WTC11 (cell line): ENCODE measurements at regions not wholly inside any gene's neighbourhood (a gene's known extent, or its start where the extent isn't known, plus 50 kb on each side); places are given as distances from the start of the nearest gene placed in this dataset.

Experiments
- ATAC-seq: fragments of 200-7000 bp; cut with Tn5 transposase; 2 replicates; pipeline ENCODE4 v1.10.0; 2021; ENCODE audit warnings: mild to moderate bottlenecking, moderate library complexity
- CTCF ChIA-PET: fragments of 300-600 bp; sonication (Branson Sonifier 250); formaldehyde crosslinking; loops from one replicate; lab custom pipeline; 2021; ENCODE audit warnings: antibody characterized with exemption; lab: Charles Lee
- POLR2A ChIA-PET: fragments of 350-600 bp; sonication (Branson Sonifier 250); formaldehyde crosslinking; loops from one replicate; lab custom pipeline; 2021; ENCODE audit warnings: antibody characterized with exemption; lab: Charles Lee
- DNase-seq: peaks from one replicate; pipeline ENCODE4 v3.0.0; 2021; ENCODE audit warnings: low spot score
- H3K27ac Mint-ChIP-seq: 2 replicates; pipeline ENCODE4 v1.8.0; 2021; ENCODE audit warnings: mixed read lengths
- H3K27me3 Mint-ChIP-seq: 2 replicates; pipeline ENCODE4 v1.8.0; 2021; ENCODE audit warnings: low read depth, mild to moderate bottlenecking, moderate library complexity, mixed read lengths
- H3K36me3 Mint-ChIP-seq: 2 replicates; pipeline ENCODE4 v1.8.0; 2021; ENCODE audit warnings: mixed read lengths
- H3K4me1 Mint-ChIP-seq: 2 replicates; pipeline ENCODE4 v1.8.0; 2022; ENCODE audit warnings: mixed read lengths
- H3K4me3 Mint-ChIP-seq: 2 replicates; pipeline ENCODE4 v1.8.0; 2021; ENCODE audit warnings: mild to moderate bottlenecking, moderate library complexity, mixed read lengths
- H3K9me3 Mint-ChIP-seq: 2 replicates; pipeline ENCODE4 v1.8.0; 2021; ENCODE audit warnings: mixed read lengths
- ARID4B ChIP-seq: sonication (generic); formaldehyde crosslinking; IDR thresholded peaks from 2 replicates; pipeline ENCODE4 v1.8.0; 2023; ENCODE audit warnings: missing genetic modification reagents, mild to moderate bottlenecking, borderline replicate concordance
- CBFB ChIP-seq: sonication (generic); formaldehyde crosslinking; IDR thresholded peaks from 2 replicates; pipeline ENCODE4 v1.8.1; 2022; ENCODE audit warnings: mild to moderate bottlenecking, low read depth, missing genetic modification reagents
- ELF4 ChIP-seq: sonication (generic); formaldehyde crosslinking; IDR thresholded peaks from 2 replicates; pipeline ENCODE4 v1.8.1; 2022; ENCODE audit warnings: low read depth, mild to moderate bottlenecking, moderate library complexity, missing genetic modification reagents
- EMX1 ChIP-seq: fragments of 250-450 bp; sonication (Bioruptor Pico); IDR thresholded peaks from 2 replicates; pipeline ENCODE4 v1.8.0; 2021; ENCODE audit warnings: mild to moderate bottlenecking
- ESRRA ChIP-seq: sonication (generic); formaldehyde crosslinking; IDR thresholded peaks from 2 replicates; pipeline ENCODE4 v1.8.1; 2022; ENCODE audit warnings: mild to moderate bottlenecking, missing genetic modification reagents, borderline replicate concordance
- GRHL2 ChIP-seq: fragments of 250-450 bp; sonication (Bioruptor Pico); IDR thresholded peaks from 2 replicates; pipeline ENCODE4 v1.8.0; 2022; ENCODE audit warnings: mild to moderate bottlenecking, moderate library complexity; ENCODE audit not compliant: insufficient replicate concordance, severe bottlenecking
- IRF2 ChIP-seq: sonication (generic); formaldehyde crosslinking; IDR thresholded peaks from 2 replicates; pipeline ENCODE4 v1.8.0; 2022; ENCODE audit warnings: low read depth, missing genetic modification reagents, borderline replicate concordance
- JAZF1 ChIP-seq: fragments of 250-450 bp; sonication (Bioruptor Pico); IDR thresholded peaks from 2 replicates; pipeline ENCODE4 v1.9.0; 2021; ENCODE audit warnings: moderate library complexity, mild to moderate bottlenecking, inconsistent platforms
- MYBL2 ChIP-seq: sonication (generic); formaldehyde crosslinking; IDR thresholded peaks from 2 replicates; pipeline ENCODE4 v1.8.1; 2023; ENCODE audit warnings: mild to moderate bottlenecking, moderate library complexity, missing genetic modification reagents
- NFE2L1 ChIP-seq: sonication (generic); formaldehyde crosslinking; IDR thresholded peaks from 2 replicates; pipeline ENCODE4 v1.8.1; 2023; ENCODE audit warnings: missing genetic modification reagents
- PREB ChIP-seq: sonication (generic); formaldehyde crosslinking; IDR thresholded peaks from 2 replicates; pipeline ENCODE4 v1.8.1; 2022; ENCODE audit warnings: mild to moderate bottlenecking, missing genetic modification reagents, moderate library complexity, borderline replicate concordance
- RELA ChIP-seq: sonication (generic); formaldehyde crosslinking; IDR thresholded peaks from 2 replicates; pipeline ENCODE4 v1.8.1; 2022; ENCODE audit warnings: missing genetic modification reagents, mild to moderate bottlenecking, borderline replicate concordance
- SP1 ChIP-seq: sonication (generic); formaldehyde crosslinking; conservative IDR thresholded peaks from 2 replicates; pipeline ENCODE4 v1.8.1; 2022; ENCODE audit warnings: missing genetic modification reagents
- TEAD4 ChIP-seq: sonication (generic); formaldehyde crosslinking; IDR thresholded peaks from 2 replicates; pipeline ENCODE4 v1.8.0; 2022; ENCODE audit warnings: mild to moderate bottlenecking, missing genetic modification reagents
- ZNF121 ChIP-seq: sonication (generic); formaldehyde crosslinking; IDR thresholded peaks from 2 replicates; pipeline ENCODE4 v1.8.0; 2023; ENCODE audit warnings: missing genetic modification reagents
- ZNF317 ChIP-seq: sonication (generic); formaldehyde crosslinking; IDR thresholded peaks from 2 replicates; pipeline ENCODE4 v1.8.1; 2023; ENCODE audit warnings: low read depth, mild to moderate bottlenecking, moderate library complexity, missing genetic modification reagents, borderline replicate concordance
- ZNF416 ChIP-seq: fragments of 250-450 bp; sonication (Bioruptor Pico); IDR thresholded peaks from 2 replicates; pipeline ENCODE4 v1.9.0; 2021; ENCODE audit warnings: mild to moderate bottlenecking, inconsistent platforms
- TF ChIP-seq, protein P1 (sequence below): sonication (generic); formaldehyde crosslinking; IDR thresholded peaks from 2 replicates; pipeline ENCODE4 v1.8.0; 2023; ENCODE audit warnings: missing genetic modification reagents
- TF ChIP-seq, protein P2 (sequence below): sonication (generic); formaldehyde crosslinking; IDR thresholded peaks from 2 replicates; pipeline ENCODE4 v1.8.1; 2023; ENCODE audit warnings: mild to moderate bottlenecking, moderate library complexity, missing genetic modification reagents
- TF ChIP-seq, protein P3 (sequence below): sonication (generic); formaldehyde crosslinking; IDR thresholded peaks from 2 replicates; pipeline ENCODE4 v1.8.0; 2022; ENCODE audit warnings: mild to moderate bottlenecking, missing genetic modification reagents
- TF ChIP-seq, protein P4 (sequence below): sonication (generic); formaldehyde crosslinking; IDR thresholded peaks from 2 replicates; pipeline ENCODE4 v1.8.1; 2023; ENCODE audit warnings: mild to moderate bottlenecking, missing genetic modification reagents, moderate library complexity

GRCh38 chr3:180855956-180856355, 56.5 kb upstream of the FXR1 start (continued):
- TF ChIP-seq, protein P1, sequence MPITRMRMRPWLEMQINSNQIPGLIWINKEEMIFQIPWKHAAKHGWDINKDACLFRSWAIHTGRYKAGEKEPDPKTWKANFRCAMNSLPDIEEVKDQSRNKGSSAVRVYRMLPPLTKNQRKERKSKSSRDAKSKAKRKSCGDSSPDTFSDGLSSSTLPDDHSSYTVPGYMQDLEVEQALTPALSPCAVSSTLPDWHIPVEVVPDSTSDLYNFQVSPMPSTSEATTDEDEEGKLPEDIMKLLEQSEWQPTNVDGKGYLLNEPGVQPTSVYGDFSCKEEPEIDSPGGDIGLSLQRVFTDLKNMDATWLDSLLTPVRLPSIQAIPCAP (CRISPR knock-in tag), result no peak
- no peak for TF ChIP-seq IRF2 (CRISPR knock-in tag)
- no peak for TF ChIP-seq GRHL2 (CRISPR knock-in tag)
- no peak for TF ChIP-seq ZNF416 (CRISPR knock-in tag)
- TF ChIP-seq ELF4 (CRISPR knock-in tag), result no peak
- no peak for TF ChIP-seq PREB
- no peak for TF ChIP-seq ZNF121 (CRISPR knock-in tag)
- TF ChIP-seq NFE2L1 (CRISPR knock-in tag), result no peak
- TF ChIP-seq, protein P2, sequence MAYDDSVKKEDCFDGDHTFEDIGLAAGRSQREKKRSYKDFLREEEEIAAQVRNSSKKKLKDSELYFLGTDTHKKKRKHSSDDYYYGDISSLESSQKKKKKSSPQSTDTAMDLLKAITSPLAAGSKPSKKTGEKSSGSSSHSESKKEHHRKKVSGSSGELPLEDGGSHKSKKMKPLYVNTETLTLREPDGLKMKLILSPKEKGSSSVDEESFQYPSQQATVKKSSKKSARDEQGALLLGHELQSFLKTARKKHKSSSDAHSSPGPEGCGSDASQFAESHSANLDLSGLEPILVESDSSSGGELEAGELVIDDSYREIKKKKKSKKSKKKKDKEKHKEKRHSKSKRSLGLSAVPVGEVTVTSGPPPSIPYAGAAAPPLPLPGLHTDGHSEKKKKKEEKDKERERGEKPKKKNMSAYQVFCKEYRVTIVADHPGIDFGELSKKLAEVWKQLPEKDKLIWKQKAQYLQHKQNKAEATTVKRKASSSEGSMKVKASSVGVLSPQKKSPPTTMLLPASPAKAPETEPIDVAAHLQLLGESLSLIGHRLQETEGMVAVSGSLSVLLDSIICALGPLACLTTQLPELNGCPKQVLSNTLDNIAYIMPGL (CRISPR knock-in tag), result no peak
- TF ChIP-seq CBFB (CRISPR knock-in tag), result no peak
- TF ChIP-seq, protein P3, sequence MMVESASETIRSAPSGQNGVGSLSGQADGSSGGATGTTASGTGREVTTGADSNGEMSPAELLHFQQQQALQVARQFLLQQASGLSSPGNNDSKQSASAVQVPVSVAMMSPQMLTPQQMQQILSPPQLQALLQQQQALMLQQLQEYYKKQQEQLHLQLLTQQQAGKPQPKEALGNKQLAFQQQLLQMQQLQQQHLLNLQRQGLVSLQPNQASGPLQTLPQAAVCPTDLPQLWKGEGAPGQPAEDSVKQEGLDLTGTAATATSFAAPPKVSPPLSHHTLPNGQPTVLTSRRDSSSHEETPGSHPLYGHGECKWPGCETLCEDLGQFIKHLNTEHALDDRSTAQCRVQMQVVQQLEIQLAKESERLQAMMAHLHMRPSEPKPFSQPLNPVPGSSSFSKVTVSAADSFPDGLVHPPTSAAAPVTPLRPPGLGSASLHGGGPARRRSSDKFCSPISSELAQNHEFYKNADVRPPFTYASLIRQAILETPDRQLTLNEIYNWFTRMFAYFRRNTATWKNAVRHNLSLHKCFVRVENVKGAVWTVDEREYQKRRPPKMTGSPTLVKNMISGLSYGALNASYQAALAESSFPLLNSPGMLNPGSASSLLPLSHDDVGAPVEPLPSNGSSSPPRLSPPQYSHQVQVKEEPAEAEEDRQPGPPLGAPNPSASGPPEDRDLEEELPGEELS (CRISPR knock-in tag), result no peak
- no peak for TF ChIP-seq RELA (CRISPR knock-in tag)
- TF ChIP-seq ZNF317 (CRISPR knock-in tag), result no peak
- no peak for TF ChIP-seq ARID4B (CRISPR knock-in tag)
- TF ChIP-seq, all 79 proteins: peak for 0

GRCh38 chr3:180860180-180860858, 52.2 kb upstream of the FXR1 start:
- ChIA-PET CTCF (no interaction called here), POLR2A (no interaction called here)
- Mint-ChIP-seq H3K27me3 (no peaks in the 10 kb centered on the region), H3K27ac (no peak overlapping the region), H3K4me3 (no peak overlapping the region), H3K4me1 (peaks cover 5% of the 10 kb centered on the region), H3K9me3 (peaks cover 6% of the 10 kb centered on the region; the same call in 1 of the 2 replicates), H3K36me3 (no peaks in the 10 kb centered on the region)
- no peak for ATAC-seq
- DNase-seq, result no peak
- no peak for TF ChIP-seq SP1 (CRISPR knock-in tag)
- no peak for TF ChIP-seq ESRRA (CRISPR knock-in tag)
- no peak for TF ChIP-seq JAZF1 (CRISPR knock-in tag)
- TF ChIP-seq TEAD4 (CRISPR knock-in tag), result no peak
- no peak for TF ChIP-seq ARID4B (CRISPR knock-in tag)
- TF ChIP-seq, protein P4, sequence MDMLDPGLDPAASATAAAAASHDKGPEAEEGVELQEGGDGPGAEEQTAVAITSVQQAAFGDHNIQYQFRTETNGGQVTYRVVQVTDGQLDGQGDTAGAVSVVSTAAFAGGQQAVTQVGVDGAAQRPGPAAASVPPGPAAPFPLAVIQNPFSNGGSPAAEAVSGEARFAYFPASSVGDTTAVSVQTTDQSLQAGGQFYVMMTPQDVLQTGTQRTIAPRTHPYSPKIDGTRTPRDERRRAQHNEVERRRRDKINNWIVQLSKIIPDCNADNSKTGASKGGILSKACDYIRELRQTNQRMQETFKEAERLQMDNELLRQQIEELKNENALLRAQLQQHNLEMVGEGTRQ (CRISPR knock-in tag), result no peak
- no peak for TF ChIP-seq EMX1
- TF ChIP-seq MYBL2 (CRISPR knock-in tag), result no peak
